Smooth muscle cell (in vitro differentiated cells): ENCODE measurements at regions not wholly inside any gene's neighbourhood (a gene's known extent, or its start where the extent isn't known, plus 50 kb on each side); places are given as distances from the start of the nearest gene placed in this dataset.

Experiments used
- DNase-seq: peaks from one replicate; lab custom pipeline; 2025; ENCODE audit not compliant: unreplicated experiment; lab: John Stamatoyannopoulos, UW
- H2AFZ ChIP-seq: fragments of 200-600 bp; sonication (generic); 2 replicates; pipeline ENCODE4 v1.6.0; 2016; ENCODE audit warnings: antibody characterized with exemption, low read depth, mild to moderate bottlenecking
- H3F3A ChIP-seq: fragments of 200-600 bp; sonication (generic); 2 replicates; pipeline ENCODE4 v1.6.0; 2017; ENCODE audit warnings: antibody characterized with exemption, low read depth
- H3K27ac ChIP-seq: fragments of 200-600 bp; sonication (generic); 2 replicates; pipeline ENCODE4 v1.5.1; 2016; ENCODE audit warnings: low read depth, mild to moderate bottlenecking
- H3K27me3 ChIP-seq: fragments of 200-600 bp; sonication (generic); 2 replicates; pipeline ENCODE4 v1.6.1; 2016; ENCODE audit warnings: low read depth, mild to moderate bottlenecking
- H3K36me3 ChIP-seq: fragments of 200-600 bp; sonication (generic); 2 replicates; pipeline ENCODE4 v1.5.1; 2016; ENCODE audit warnings: low read depth
- H3K4me1 ChIP-seq: fragments of 200-600 bp; sonication (generic); 2 replicates; pipeline ENCODE4 v1.5.1; 2016; ENCODE audit warnings: low read depth
- H3K4me2 ChIP-seq: fragments of 200-600 bp; sonication (generic); 2 replicates; pipeline ENCODE4 v1.6.0; 2016; ENCODE audit warnings: mild to moderate bottlenecking
- H3K4me3 ChIP-seq: fragments of 200-600 bp; sonication (generic); 2 replicates; pipeline ENCODE4 v1.5.1; 2016; ENCODE audit warnings: mild to moderate bottlenecking
- H3K79me2 ChIP-seq: fragments of 200-600 bp; sonication (generic); 2 replicates; pipeline ENCODE4 v1.6.0; 2016; ENCODE audit warnings: low read depth, mild to moderate bottlenecking
- H3K9ac ChIP-seq: fragments of 200-600 bp; sonication (generic); 2 replicates; pipeline ENCODE4 v1.6.0; 2016; ENCODE audit warnings: low read depth
- H3K9me3 ChIP-seq: fragments of 200-600 bp; sonication (generic); replicated peaks from 2 replicates; pipeline ENCODE4 v1.5.1; 2016; ENCODE audit warnings: low read depth
- H4K20me1 ChIP-seq: fragments of 200-600 bp; sonication (generic); 2 replicates; pipeline ENCODE4 v1.6.0; 2016; ENCODE audit warnings: low read depth
- CTCF ChIP-seq: fragments of 200-600 bp; sonication (generic); IDR thresholded peaks from 2 replicates; pipeline ENCODE4 v1.5.1; 2017; ENCODE audit warnings: borderline replicate concordance, mild to moderate bottlenecking, antibody characterized with exemption; ENCODE audit not compliant: insufficient read depth, poor library complexity, severe bottlenecking
- WGBS: methylation state at CpG from one replicate; pipeline ENCODE4 v1.1.7; 2016; ENCODE audit warnings: low lambda C conversion rate; 5-methylcytosine and 5-hydroxymethylcytosine counted together

DNA sequence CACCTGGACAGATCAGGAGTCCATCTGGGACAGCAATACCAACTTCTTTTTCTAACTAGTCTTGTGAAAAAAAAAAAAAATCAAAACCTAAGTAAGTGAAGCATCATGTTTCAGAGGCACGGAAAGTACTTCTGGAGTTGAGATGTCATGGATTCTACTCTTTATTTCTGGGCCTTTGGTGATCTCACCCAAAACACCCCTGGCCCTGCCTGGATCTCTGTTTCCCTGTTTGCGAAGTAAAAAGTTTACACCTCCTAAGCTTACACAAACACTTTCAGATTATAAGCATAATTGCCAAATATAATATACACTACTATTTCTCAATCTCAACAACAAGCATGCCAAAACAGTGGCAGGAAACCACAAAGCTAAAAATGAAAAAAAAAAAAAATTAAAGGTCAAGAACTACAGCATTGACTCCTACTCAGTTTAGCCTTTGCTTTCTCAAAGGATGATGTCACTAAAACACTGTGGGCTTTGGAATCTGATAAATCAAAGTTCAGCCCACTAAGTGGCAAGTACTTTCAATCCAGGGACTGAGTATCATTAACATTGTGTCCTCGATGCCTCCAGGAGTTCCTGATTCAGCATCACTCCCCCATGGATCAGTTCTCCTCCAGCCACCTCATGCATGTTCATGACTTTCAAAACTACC, 291.9 kb downstream of the NFIB start:
- no peak for TF ChIP-seq CTCF
- H3K4me2 ChIP-seq, result peak overlapping the region; percentile 25
- no peak overlapping the region for H3K27ac ChIP-seq
- no peaks in the 10 kb centered on the region for H3K79me2 ChIP-seq
- H2AFZ ChIP-seq, result no peak overlapping the region
- H3K9ac ChIP-seq, result no peak overlapping the region
- H3K4me1 ChIP-seq, result no peaks in the 10 kb centered on the region
- H3K36me3 ChIP-seq, result no peaks in the 10 kb centered on the region
- no peaks in the 10 kb centered on the region for H3F3A ChIP-seq
- WGBS, result 47% methylated on average over 3 of the region's 3 CpGs
- no peaks in the 10 kb centered on the region for H3K9me3 ChIP-seq
- peaks cover 5% of the 10 kb centered on the region for H3K27me3 ChIP-seq
- no peaks in the 10 kb centered on the region for H4K20me1 ChIP-seq
- no peak overlapping the region for H3K4me3 ChIP-seq
- no peak for DNase-seq

GRCh38 chr9:14018081-14018480, 295.9 kb downstream of the NFIB start:
- no peak overlapping the region for H3K27ac ChIP-seq
- peaks cover 3% of the 10 kb centered on the region for H3K27me3 ChIP-seq
- no peak for TF ChIP-seq CTCF
- no peak overlapping the region for H2AFZ ChIP-seq
- no peaks in the 10 kb centered on the region for H3K36me3 ChIP-seq
- no peak for DNase-seq
- no peaks in the 10 kb centered on the region for H3K79me2 ChIP-seq
- H4K20me1 ChIP-seq, result no peaks in the 10 kb centered on the region
- WGBS, result 15% methylated on average over 2 of the region's 2 CpGs
- H3F3A ChIP-seq, result no peaks in the 10 kb centered on the region
- no peaks in the 10 kb centered on the region for H3K4me1 ChIP-seq
- no peak overlapping the region for H3K4me2 ChIP-seq
- H3K9ac ChIP-seq, result no peak overlapping the region
- H3K4me3 ChIP-seq, result no peak overlapping the region
- H3K9me3 ChIP-seq, result no peaks in the 10 kb centered on the region

GRCh38 chr9:14014744-14015143, 299.2 kb downstream of the NFIB start:
- Histone ChIP-seq H3K79me2 (no peaks in the 10 kb centered on the region), H3K27ac (no peak overlapping the region), H3K27me3 (peaks cover 3% of the 10 kb centered on the region), H3F3A (no peaks in the 10 kb centered on the region), H2AFZ (no peak overlapping the region), H3K9ac (no peak overlapping the region), H3K9me3 (no peaks in the 10 kb centered on the region), H3K4me1 (no peaks in the 10 kb centered on the region), H4K20me1 (no peaks in the 10 kb centered on the region), H3K4me3 (no peak overlapping the region), H3K4me2 (no peak overlapping the region), H3K36me3 (no peaks in the 10 kb centered on the region)
- TF ChIP-seq CTCF, result no peak
- no peak for DNase-seq

DNA sequence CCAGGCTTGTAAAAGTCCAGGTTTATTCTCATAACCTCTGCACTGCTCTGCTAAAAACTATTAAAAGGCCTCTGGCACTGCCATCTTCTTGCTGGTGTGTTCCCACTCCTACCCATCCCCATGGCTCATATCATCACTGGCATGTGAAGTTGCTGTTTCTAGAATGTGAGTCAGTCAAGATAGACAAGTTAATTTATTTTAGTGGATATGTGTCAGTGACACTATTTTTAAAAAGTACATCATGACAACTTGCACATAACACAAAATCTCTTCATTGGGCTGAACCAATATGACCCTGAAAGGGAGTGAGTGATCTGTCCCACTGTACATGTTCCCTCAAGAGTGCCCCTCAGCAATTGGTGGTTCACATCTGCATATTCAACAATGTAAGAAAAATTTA, 299.7 kb downstream of the NFIB start:
- Histone ChIP-seq H3K27me3 (peaks cover 3% of the 10 kb centered on the region), H3K4me2 (no peak overlapping the region), H3K9ac (no peak overlapping the region), H3K4me1 (no peaks in the 10 kb centered on the region), H3F3A (no peaks in the 10 kb centered on the region), H4K20me1 (no peaks in the 10 kb centered on the region), H3K27ac (no peak overlapping the region), H3K9me3 (no peaks in the 10 kb centered on the region), H3K4me3 (no peak overlapping the region), H3K79me2 (no peaks in the 10 kb centered on the region), H2AFZ (no peak overlapping the region), H3K36me3 (no peaks in the 10 kb centered on the region)
- no peak for TF ChIP-seq CTCF
- no peak for DNase-seq
